ENCODE measurements at regions not wholly inside any gene's neighbourhood (a gene's known extent, or its start where the extent isn't known, plus 50 kb on each side); places are given as distances from the start of the nearest gene placed in this dataset.

- H3K4me2 ChIP-seq, result no peak overlapping the region
- BruUV-seq (replicated peaks), result no TSS peak
- CTCF ChIA-PET, result interaction anchor here (0.6 kb wide), 1 partner anchor 407 kb away, joined by 9 read pairs; the partner anchor contains the start of gene EPHB6
- H3K4me1 ChIP-seq (replicated peaks; ENCODE audit: insufficient read depth), result no peaks in the 10 kb centered on the region; the same call in 1 of the 2 replicates
- DNase-seq, result peak in 1 of 2 experiments; percentile 17
- no peak overlapping the region for H2AFZ ChIP-seq
- H3K79me2 ChIP-seq (ENCODE audit: low read depth), result no peaks in the 10 kb centered on the region
- H3K27me3 ChIP-seq (ENCODE audit: insufficient read depth, low read depth), result no peaks in the 10 kb centered on the region
- TF ChIP-seq CTCF (conservative IDR thresholded peaks at IDR 0.05), result no peak
- no peak for TF ChIP-seq EZH2 (IDR thresholded peaks at IDR 0.05; ENCODE audit: low read depth)
- POLR2A ChIA-PET (ENCODE audit: unreplicated experiment), result no interaction called here
- no peak overlapping the region for H3K4me3 ChIP-seq
- no peaks in the 10 kb centered on the region for H3K9me3 ChIP-seq (ENCODE audit: insufficient read depth, low read depth)
- intact Hi-C loops (cut with micrococcal nuclease; ENCODE audit: unreplicated experiment), result no loop called here
- H3F3A ChIP-seq (ENCODE audit: insufficient read depth, low read depth), result no peaks in the 10 kb centered on the region
- no peaks in the 10 kb centered on the region for H4K20me1 ChIP-seq (ENCODE audit: insufficient read depth)
- no peaks in the 10 kb centered on the region for H3K9me2 ChIP-seq (ENCODE audit: insufficient read depth)
- H3K27ac ChIP-seq, result no peak overlapping the region
- H3K36me3 ChIP-seq (ENCODE audit: low read depth), result no peaks in the 10 kb centered on the region
Observed at GRCh38 chr7:142447762-142448161, 189.9 kb upstream of the PRSS58 start.

DNA sequence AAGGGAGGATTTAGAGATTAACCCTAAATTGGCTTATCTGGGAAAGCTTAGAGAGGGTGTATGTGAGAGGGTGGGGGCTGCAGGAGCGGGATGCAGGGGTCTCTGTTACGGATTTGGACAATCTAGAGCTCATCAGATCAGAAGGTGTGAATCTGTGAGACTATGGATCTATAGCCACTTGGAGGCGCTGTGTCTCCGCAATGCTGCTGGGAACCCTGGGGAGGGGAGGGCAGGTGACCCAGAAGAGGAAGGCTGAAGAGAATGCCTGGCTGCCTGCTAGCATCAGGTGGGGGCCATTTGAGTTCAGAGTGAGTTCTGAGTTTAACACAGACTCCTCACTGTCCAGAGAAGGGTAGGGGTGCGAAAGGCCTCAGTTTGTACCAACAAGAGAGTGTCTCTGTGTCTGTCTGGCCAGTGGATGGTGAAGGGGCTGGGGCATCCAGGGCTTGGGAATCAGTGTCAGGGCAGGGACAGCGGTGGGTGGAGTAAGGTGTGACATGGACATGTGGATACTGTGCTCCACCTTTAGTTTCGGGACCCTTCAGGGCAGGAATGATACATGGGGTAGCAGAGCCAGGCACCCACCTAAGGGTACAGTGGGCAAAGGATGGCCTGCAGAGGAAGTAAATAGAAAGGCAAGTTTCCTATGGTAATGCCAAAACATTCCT, 187.3 kb upstream of the PRSS58 start:
- Histone ChIP-seq H4K20me1 (ENCODE audit: insufficient read depth) (no peaks in the 10 kb centered on the region), H3K27ac (no peak overlapping the region), H3K4me2 (no peak overlapping the region), H3K9me3 (ENCODE audit: insufficient read depth, low read depth) (no peaks in the 10 kb centered on the region), H3K4me1 (replicated peaks; ENCODE audit: insufficient read depth) (peaks cover 26% of the 10 kb centered on the region), H3K36me3 (ENCODE audit: low read depth) (no peaks in the 10 kb centered on the region), H3K4me3 (no peak overlapping the region), H3K79me2 (ENCODE audit: low read depth) (no peaks in the 10 kb centered on the region), H3F3A (ENCODE audit: insufficient read depth, low read depth) (peaks cover 18% of the 10 kb centered on the region), H2AFZ (no peak overlapping the region), H3K9me2 (ENCODE audit: insufficient read depth) (no peaks in the 10 kb centered on the region), H3K27me3 (ENCODE audit: insufficient read depth, low read depth) (no peaks in the 10 kb centered on the region)
- no peak for DNase-seq
- ChIA-PET POLR2A (ENCODE audit: unreplicated experiment) (no interaction called here), CTCF (interaction anchor here (0.8 kb wide), 1 partner anchor 113 kb away, joined by 3 read pairs; no protein-coding TSS in a partner anchor)
- no TSS peak for BruUV-seq (replicated peaks)
- TF ChIP-seq EZH2 (IDR thresholded peaks at IDR 0.05; ENCODE audit: low read depth) (no peak), CTCF (conservative IDR thresholded peaks at IDR 0.05) (no peak)
- intact Hi-C loops (cut with micrococcal nuclease; ENCODE audit: unreplicated experiment), result no loop called here

DNA sequence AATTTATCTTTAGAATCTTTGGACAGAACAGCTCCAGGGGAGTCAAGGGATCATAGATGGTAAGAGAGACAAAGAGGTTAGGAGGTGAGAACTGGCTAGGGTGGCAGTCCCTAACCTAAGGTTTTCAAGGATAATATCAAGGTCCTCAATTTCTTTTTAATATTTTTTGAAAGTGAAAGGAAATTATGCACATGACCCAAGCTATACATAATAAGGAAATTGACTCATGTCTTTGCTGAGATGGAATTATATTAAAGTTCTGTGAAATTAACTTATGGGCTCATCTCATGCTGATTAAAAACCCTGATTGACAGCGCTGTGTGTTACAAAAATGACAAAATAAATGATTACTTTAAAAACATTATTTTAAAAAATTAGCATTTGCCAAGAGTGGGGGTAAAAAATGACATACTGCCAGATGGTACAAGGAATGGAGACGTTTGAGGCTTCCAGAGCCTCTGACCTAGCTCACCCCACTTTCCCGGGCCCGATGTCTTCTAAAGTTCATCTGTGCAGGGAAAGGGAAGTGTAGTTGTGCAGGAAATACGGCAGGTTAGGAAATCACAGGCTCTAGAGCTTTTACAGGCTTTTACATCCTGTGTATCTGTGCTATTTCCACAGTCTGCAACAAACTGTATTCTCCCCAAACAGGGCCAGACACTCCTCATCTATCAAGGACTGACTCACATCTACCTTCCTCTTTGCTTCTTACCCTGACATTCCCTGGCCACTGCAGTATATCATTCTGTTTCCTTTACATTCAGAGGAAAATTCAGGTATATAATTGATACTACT, 185.6 kb upstream of the PRSS58 start:
- Histone ChIP-seq H3K36me3 (ENCODE audit: low read depth) (no peaks in the 10 kb centered on the region), H3K4me1 (replicated peaks; ENCODE audit: insufficient read depth) (peaks cover 43% of the 10 kb centered on the region), H3K4me2 (no peak overlapping the region), H3K27ac (no peak overlapping the region), H3K27me3 (ENCODE audit: insufficient read depth, low read depth) (no peaks in the 10 kb centered on the region), H4K20me1 (ENCODE audit: insufficient read depth) (no peaks in the 10 kb centered on the region), H3K9me2 (ENCODE audit: insufficient read depth) (no peaks in the 10 kb centered on the region), H3F3A (ENCODE audit: insufficient read depth, low read depth) (peaks cover 32% of the 10 kb centered on the region), H3K79me2 (ENCODE audit: low read depth) (no peaks in the 10 kb centered on the region), H3K4me3 (no peak overlapping the region), H2AFZ (no peak overlapping the region), H3K9me3 (ENCODE audit: insufficient read depth, low read depth) (no peaks in the 10 kb centered on the region)
- ChIA-PET CTCF (interaction anchor here (0.6 to 0.8 kb wide), 2 partner anchors 246 to 798 kb away, joined by 3 read pairs; no protein-coding TSS in a partner anchor), POLR2A (ENCODE audit: unreplicated experiment) (no interaction called here)
- no peak for DNase-seq
- no peak for TF ChIP-seq EZH2 (IDR thresholded peaks at IDR 0.05; ENCODE audit: low read depth)
- TF ChIP-seq CTCF (conservative IDR thresholded peaks at IDR 0.05), result no peak
- no TSS peak for BruUV-seq (replicated peaks)
- intact Hi-C loops (cut with micrococcal nuclease; ENCODE audit: unreplicated experiment), result no loop called here

All from PC-9 (cell line).